ENCODE measurements at regions not wholly inside any gene's neighbourhood (a gene's known extent, or its start where the extent isn't known, plus 50 kb on each side); places are given as distances from the start of the nearest gene placed in this dataset.

DNA sequence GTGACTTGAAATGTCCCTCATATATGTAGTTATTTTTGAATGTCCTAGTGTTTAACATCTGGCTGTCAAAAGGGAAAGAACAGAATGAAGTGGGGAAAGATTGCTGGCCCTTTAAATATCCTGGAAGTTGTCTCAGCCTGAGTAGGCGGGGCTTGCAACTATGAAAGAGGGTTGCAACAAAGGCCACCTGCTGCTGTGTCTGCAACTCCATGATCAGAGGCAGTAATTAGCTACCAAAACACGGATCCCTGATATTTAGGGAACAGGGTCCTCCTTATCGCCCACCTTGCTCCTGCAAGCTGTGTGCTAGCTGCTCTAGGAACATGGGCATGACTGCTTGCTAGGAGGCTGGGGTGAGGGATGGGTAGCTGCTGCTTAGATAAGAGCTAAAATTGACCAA is 100.2 kb upstream of the CFAP20DC start:
- no peaks in the 10 kb centered on the region for H3K9me3 ChIP-seq (ENCODE audit: severe bottlenecking)
- no peaks in the 10 kb centered on the region for H3K36me3 ChIP-seq
- H3K27me3 ChIP-seq (ENCODE audit: insufficient read depth, low read depth, severe bottlenecking) = no peaks in the 10 kb centered on the region
- TF ChIP-seq CTCF (IDR thresholded peaks at IDR 0.05; ENCODE audit: low read depth, low read length) = no peak
- no peak for DNase-seq
- H3K4me3 ChIP-seq (ENCODE audit: low read depth, low read length) = no peak overlapping the region
- no peak overlapping the region for H3K27ac ChIP-seq

- no peaks in the 10 kb centered on the region for H3K27me3 ChIP-seq (ENCODE audit: insufficient read depth, low read depth, severe bottlenecking)
- no peak for TF ChIP-seq CTCF (IDR thresholded peaks at IDR 0.05; ENCODE audit: low read depth, low read length)
- no peak for DNase-seq
- no peaks in the 10 kb centered on the region for H3K9me3 ChIP-seq (ENCODE audit: severe bottlenecking)
- no peak overlapping the region for H3K27ac ChIP-seq
- no peak overlapping the region for H3K4me3 ChIP-seq (ENCODE audit: low read depth, low read length)
- H3K36me3 ChIP-seq = no peaks in the 10 kb centered on the region
Observed at GRCh38 chr3:59149166-59149565, 99.3 kb upstream of the CFAP20DC start.

DNA sequence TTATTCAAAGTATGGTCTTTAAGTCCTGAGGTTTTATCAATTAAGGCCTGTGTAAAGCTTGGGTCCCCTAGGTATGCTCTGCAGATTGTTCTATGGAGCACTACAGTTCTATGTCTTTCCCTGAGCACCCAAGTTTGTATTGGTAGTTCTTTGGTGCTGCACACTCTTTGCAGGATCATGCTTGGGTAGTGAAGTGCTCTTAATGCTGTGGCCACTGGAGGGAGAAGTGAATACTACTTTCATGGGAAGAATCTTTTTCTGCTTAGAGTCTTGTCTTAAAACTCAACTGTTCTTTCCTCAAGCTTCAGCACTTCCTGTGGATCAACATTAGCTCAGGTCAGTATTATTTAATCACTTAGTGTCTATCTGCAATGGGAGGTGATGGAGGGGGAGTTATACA is 93.6 kb upstream of the CFAP20DC start:
- Histone ChIP-seq H3K9me3 (ENCODE audit: severe bottlenecking) (no peaks in the 10 kb centered on the region), H3K27me3 (ENCODE audit: insufficient read depth, low read depth, severe bottlenecking) (no peaks in the 10 kb centered on the region), H3K36me3 (no peaks in the 10 kb centered on the region), H3K27ac (no peak overlapping the region), H3K4me3 (ENCODE audit: low read depth, low read length) (no peak overlapping the region)
- peak; percentile 21; the same call in 1 of the 2 replicates for TF ChIP-seq CTCF (IDR thresholded peaks at IDR 0.05; ENCODE audit: low read depth, low read length)
- no peak for DNase-seq

GRCh38 chr3:59142556-59142955 is 92.7 kb upstream of the CFAP20DC start:
- no peak for TF ChIP-seq CTCF (IDR thresholded peaks at IDR 0.05; ENCODE audit: low read depth, low read length)
- Histone ChIP-seq H3K36me3 (no peaks in the 10 kb centered on the region), H3K4me3 (ENCODE audit: low read depth, low read length) (no peak overlapping the region), H3K9me3 (ENCODE audit: severe bottlenecking) (no peaks in the 10 kb centered on the region), H3K27ac (no peak overlapping the region), H3K27me3 (ENCODE audit: insufficient read depth, low read depth, severe bottlenecking) (no peaks in the 10 kb centered on the region)
- no peak for DNase-seq

- Histone ChIP-seq H3K27me3 (ENCODE audit: insufficient read depth, low read depth, severe bottlenecking) (no peaks in the 10 kb centered on the region), H3K9me3 (ENCODE audit: severe bottlenecking) (no peaks in the 10 kb centered on the region), H3K27ac (no peak overlapping the region), H3K36me3 (no peaks in the 10 kb centered on the region), H3K4me3 (ENCODE audit: low read depth, low read length) (no peak overlapping the region)
- no peak for DNase-seq
- TF ChIP-seq CTCF (IDR thresholded peaks at IDR 0.05; ENCODE audit: low read depth, low read length) = no peak
Observed at GRCh38 chr3:59138966-59139365, 89.1 kb upstream of the CFAP20DC start.

DNA sequence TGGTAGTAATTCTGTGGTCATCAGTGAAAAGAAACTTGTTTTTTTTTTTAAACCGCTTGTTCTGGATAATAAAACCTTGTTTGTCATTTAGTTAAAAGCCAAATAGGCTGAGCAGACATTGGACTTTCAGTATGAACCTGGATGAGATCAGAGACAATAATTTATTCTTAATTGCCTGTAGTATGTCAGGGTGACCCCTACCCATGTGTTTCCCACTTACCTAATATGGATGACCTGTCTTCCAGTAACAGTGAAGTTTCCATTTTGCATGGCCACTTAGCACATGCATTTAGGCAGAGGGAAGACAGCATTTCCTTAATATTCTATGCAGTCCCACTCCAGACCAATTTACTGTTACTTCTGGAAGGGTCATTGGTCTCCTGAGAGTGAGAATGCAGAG is 87.6 kb upstream of the CFAP20DC start:
- no peaks in the 10 kb centered on the region for H3K9me3 ChIP-seq (ENCODE audit: severe bottlenecking)
- no peak overlapping the region for H3K27ac ChIP-seq
- DNase-seq = no peak
- no peaks in the 10 kb centered on the region for H3K27me3 ChIP-seq (ENCODE audit: insufficient read depth, low read depth, severe bottlenecking)
- no peak for TF ChIP-seq CTCF (IDR thresholded peaks at IDR 0.05; ENCODE audit: low read depth, low read length)
- no peaks in the 10 kb centered on the region for H3K36me3 ChIP-seq
- no peak overlapping the region for H3K4me3 ChIP-seq (ENCODE audit: low read depth, low read length)

All from WERI-Rb-1 (cell line).